Hepatocyte (in vitro differentiated cells): ENCODE measurements at regions not wholly inside any gene's neighbourhood (a gene's known extent, or its start where the extent isn't known, plus 50 kb on each side); places are given as distances from the start of the nearest gene placed in this dataset.

Experiments
- EZH2 ChIP-seq: fragments of 200-600 bp; sonication (generic); IDR thresholded peaks from 2 replicates; pipeline ENCODE4 v1.6.1; 2016; ENCODE audit warnings: antibody characterized with exemption, mild to moderate bottlenecking, borderline replicate concordance
- EZH2phosphoT487 ChIP-seq: fragments of 200-600 bp; sonication (generic); IDR thresholded peaks from one replicate; pipeline ENCODE4 v1.6.1; 2018; ENCODE audit warnings: antibody characterized with exemption, mild to moderate bottlenecking, low read depth, moderate library complexity; ENCODE audit not compliant: unreplicated experiment, severe bottlenecking
- TF ChIP-seq, protein P1 (sequence below): fragments of 200-600 bp; sonication (generic); IDR thresholded peaks from 2 replicates; pipeline ENCODE4 v1.5.1; 2016; ENCODE audit warnings: antibody characterized with exemption, mild to moderate bottlenecking; ENCODE audit not compliant: poor library complexity

- TF ChIP-seq, protein P1, sequence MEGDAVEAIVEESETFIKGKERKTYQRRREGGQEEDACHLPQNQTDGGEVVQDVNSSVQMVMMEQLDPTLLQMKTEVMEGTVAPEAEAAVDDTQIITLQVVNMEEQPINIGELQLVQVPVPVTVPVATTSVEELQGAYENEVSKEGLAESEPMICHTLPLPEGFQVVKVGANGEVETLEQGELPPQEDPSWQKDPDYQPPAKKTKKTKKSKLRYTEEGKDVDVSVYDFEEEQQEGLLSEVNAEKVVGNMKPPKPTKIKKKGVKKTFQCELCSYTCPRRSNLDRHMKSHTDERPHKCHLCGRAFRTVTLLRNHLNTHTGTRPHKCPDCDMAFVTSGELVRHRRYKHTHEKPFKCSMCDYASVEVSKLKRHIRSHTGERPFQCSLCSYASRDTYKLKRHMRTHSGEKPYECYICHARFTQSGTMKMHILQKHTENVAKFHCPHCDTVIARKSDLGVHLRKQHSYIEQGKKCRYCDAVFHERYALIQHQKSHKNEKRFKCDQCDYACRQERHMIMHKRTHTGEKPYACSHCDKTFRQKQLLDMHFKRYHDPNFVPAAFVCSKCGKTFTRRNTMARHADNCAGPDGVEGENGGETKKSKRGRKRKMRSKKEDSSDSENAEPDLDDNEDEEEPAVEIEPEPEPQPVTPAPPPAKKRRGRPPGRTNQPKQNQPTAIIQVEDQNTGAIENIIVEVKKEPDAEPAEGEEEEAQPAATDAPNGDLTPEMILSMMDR, result no peak
- no peak for TF ChIP-seq EZH2
- TF ChIP-seq EZH2phosphoT487, result no peak
Observed at GRCh38 chr9:7591501-7591900, 208.1 kb downstream of the DMAC1 start.
